OCI-LY1 (cell line): ENCODE measurements at regions not wholly inside any gene's neighbourhood (a gene's known extent, or its start where the extent isn't known, plus 50 kb on each side); places are given as distances from the start of the nearest gene placed in this dataset.

Experiments used
- H2AFZ ChIP-seq: fragments of 200-600 bp; sonication (generic), shearing (Covaris generic); 2 replicates; pipeline ENCODE4 v1.6.0; 2014; ENCODE audit warnings: antibody characterized with exemption, mild to moderate bottlenecking, low read length
- H3F3A ChIP-seq: fragments of 200-600 bp; sonication (generic), shearing (Covaris generic); 2 replicates; pipeline ENCODE4 v1.6.0; 2014; ENCODE audit warnings: mild to moderate bottlenecking, antibody characterized with exemption, low read length, moderate library complexity; ENCODE audit not compliant: insufficient read depth
- H3K27ac ChIP-seq: fragments of 200-600 bp; sonication (generic); 2 replicates; pipeline ENCODE4 v1.5.1; 2014; ENCODE audit warnings: low read length, mixed run types, mild to moderate bottlenecking, low read depth; ENCODE audit not compliant: poor library complexity, severe bottlenecking
- H3K27me3 ChIP-seq: fragments of 200-600 bp; sonication (generic); 2 replicates; pipeline ENCODE4 v1.6.0; 2014; ENCODE audit warnings: antibody characterized with exemption, mild to moderate bottlenecking, low read length, moderate library complexity; ENCODE audit not compliant: insufficient read depth
- H3K36me3 ChIP-seq: fragments of 200-600 bp; sonication (generic); 2 replicates; pipeline ENCODE4 v1.6.1; 2014; ENCODE audit warnings: mild to moderate bottlenecking, antibody characterized with exemption, low read length, moderate library complexity, mixed read lengths; ENCODE audit not compliant: insufficient read depth
- H3K4me1 ChIP-seq: fragments of 200-600 bp; sonication (generic); 2 replicates; pipeline ENCODE4 v1.5.1; 2014; ENCODE audit warnings: mild to moderate bottlenecking, low read length, moderate library complexity; ENCODE audit not compliant: insufficient read depth, severe bottlenecking
- H3K4me2 ChIP-seq: fragments of 200-600 bp; sonication (generic), shearing (Covaris generic); 2 replicates; pipeline ENCODE4 v1.6.1; 2014; ENCODE audit warnings: low read length
- H3K4me3 ChIP-seq: fragments of 200-600 bp; sonication (generic); 2 replicates; pipeline ENCODE4 v1.5.1; 2014; ENCODE audit warnings: low read length, low read depth, mild to moderate bottlenecking, mixed read lengths; ENCODE audit not compliant: poor library complexity, severe bottlenecking
- H3K79me2 ChIP-seq: fragments of 200-600 bp; shearing (Covaris generic); 2 replicates; pipeline ENCODE4 v1.6.1; 2016; ENCODE audit warnings: mixed run types, low read length, mixed read lengths; ENCODE audit not compliant: insufficient read depth
- H3K9ac ChIP-seq: fragments of 200-600 bp; sonication (generic), shearing (Covaris generic); 2 replicates; pipeline ENCODE4 v1.6.1; 2014; ENCODE audit warnings: mild to moderate bottlenecking, low read length, mixed read lengths
- H3K9me2 ChIP-seq: fragments of 200-600 bp; sonication (generic), shearing (Covaris generic); 2 replicates; pipeline ENCODE4 v1.6.1; 2014; ENCODE audit warnings: low read depth, mild to moderate bottlenecking, low read length, mixed read lengths
- H3K9me3 ChIP-seq: fragments of 200-600 bp; shearing (Covaris generic); 2 replicates; pipeline ENCODE4 v1.6.1; 2014; ENCODE audit warnings: low read length, mixed read lengths
- H4K20me1 ChIP-seq: fragments of 200-600 bp; sonication (generic), shearing (Covaris generic); 2 replicates; pipeline ENCODE4 v1.6.0; 2016; ENCODE audit warnings: mild to moderate bottlenecking, low read length; ENCODE audit not compliant: insufficient read depth
- EZH2 ChIP-seq: fragments of 200-600 bp; sonication (generic), shearing (Covaris generic); IDR thresholded peaks from 2 replicates; pipeline ENCODE4 v1.8.0; 2017; ENCODE audit warnings: borderline replicate concordance, mixed run types, mild to moderate bottlenecking, antibody characterized with exemption, low read length, moderate library complexity, mixed read lengths
- TF ChIP-seq, protein P1 (sequence below): fragments of 200-600 bp; sonication (generic), shearing (Covaris generic); IDR thresholded peaks from 2 replicates; pipeline ENCODE4 v1.5.1; 2017; ENCODE audit warnings: mild to moderate bottlenecking, antibody characterized with exemption, low read length, moderate library complexity, mixed read lengths

DNA sequence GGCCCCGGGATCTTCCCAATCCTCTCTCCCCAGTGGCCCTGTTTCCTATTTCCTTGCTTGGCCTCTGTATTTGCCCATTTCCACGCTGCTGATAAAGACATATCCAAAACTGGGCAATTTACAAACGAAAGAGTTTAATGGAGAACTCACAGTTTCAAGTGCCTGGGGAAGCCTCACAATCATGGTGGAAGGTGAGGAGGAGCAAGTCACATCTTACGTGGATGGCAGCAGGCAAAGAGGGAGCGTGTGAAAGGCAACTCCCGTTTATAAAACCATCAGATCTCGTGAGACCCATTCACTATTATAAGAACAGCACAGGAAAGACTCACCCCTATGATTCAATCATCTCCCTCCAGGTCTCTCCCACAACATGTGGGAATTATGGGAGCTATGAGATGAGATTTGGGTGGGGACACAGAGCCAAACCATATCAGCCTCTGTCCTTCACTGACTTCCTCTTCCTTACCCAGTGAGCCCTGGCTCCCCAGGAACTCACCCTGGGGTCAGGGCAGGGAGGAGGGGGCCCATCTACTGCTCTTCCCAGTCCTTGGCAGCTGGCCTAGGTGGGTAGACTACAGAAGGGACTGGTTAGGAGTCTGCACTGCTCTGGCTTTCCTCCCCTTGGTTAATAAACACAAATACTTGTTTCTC is 105.8 kb upstream of the MYCN start:
- Histone ChIP-seq H3K27me3 (no peaks in the 10 kb centered on the region), H3K36me3 (no peaks in the 10 kb centered on the region)
- no peak for TF ChIP-seq EZH2
- TF ChIP-seq, protein P1, sequence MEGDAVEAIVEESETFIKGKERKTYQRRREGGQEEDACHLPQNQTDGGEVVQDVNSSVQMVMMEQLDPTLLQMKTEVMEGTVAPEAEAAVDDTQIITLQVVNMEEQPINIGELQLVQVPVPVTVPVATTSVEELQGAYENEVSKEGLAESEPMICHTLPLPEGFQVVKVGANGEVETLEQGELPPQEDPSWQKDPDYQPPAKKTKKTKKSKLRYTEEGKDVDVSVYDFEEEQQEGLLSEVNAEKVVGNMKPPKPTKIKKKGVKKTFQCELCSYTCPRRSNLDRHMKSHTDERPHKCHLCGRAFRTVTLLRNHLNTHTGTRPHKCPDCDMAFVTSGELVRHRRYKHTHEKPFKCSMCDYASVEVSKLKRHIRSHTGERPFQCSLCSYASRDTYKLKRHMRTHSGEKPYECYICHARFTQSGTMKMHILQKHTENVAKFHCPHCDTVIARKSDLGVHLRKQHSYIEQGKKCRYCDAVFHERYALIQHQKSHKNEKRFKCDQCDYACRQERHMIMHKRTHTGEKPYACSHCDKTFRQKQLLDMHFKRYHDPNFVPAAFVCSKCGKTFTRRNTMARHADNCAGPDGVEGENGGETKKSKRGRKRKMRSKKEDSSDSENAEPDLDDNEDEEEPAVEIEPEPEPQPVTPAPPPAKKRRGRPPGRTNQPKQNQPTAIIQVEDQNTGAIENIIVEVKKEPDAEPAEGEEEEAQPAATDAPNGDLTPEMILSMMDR = no peak

DNA sequence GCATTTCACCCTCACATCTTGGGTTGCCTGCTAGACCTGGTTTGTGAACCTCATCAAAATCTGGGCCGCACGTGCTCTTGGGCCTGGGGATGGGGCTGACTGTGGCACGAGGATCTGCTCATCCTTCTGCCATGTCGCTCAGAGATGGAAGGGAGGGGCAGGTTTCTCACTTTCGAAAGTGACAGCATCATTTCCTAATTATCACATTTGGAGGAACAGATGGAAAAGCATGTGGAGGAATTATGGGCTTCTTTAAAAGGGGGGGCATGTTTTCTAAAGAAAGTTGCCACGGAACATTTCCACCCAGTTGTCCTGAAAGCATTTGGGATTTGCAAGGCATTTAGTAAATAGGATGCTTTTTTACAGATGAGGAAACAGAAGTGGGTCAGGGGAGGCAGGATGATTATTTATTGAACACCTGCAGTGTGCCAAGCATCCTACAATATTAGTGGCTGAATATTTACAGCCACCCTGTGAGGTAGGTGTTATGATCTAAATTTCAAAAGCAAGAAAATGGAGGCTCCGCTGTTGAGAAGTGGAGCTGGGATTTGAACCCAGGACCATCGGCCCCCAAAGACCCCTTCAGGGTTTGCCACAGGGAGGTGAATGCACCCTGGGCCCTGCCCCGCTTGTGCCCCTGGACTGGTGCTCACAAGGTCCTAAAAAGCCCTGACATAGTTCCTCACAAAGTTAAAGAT is 104.2 kb upstream of the MYCN start:
- no peak overlapping the region for H3K4me3 ChIP-seq
- H3K9me2 ChIP-seq = no peaks in the 10 kb centered on the region
- no peaks in the 10 kb centered on the region for H3K4me1 ChIP-seq
- H3K9ac ChIP-seq = no peak overlapping the region
- H3K79me2 ChIP-seq = no peaks in the 10 kb centered on the region
- no peaks in the 10 kb centered on the region for H3F3A ChIP-seq
- H3K4me2 ChIP-seq = no peak overlapping the region
- TF ChIP-seq, protein P1 = no peak
- TF ChIP-seq EZH2 = no peak
- H3K27ac ChIP-seq = no peak overlapping the region
- H4K20me1 ChIP-seq = no peaks in the 10 kb centered on the region
- H3K27me3 ChIP-seq = no peaks in the 10 kb centered on the region
- no peak overlapping the region for H2AFZ ChIP-seq
- H3K36me3 ChIP-seq = no peaks in the 10 kb centered on the region
- H3K9me3 ChIP-seq = no peaks in the 10 kb centered on the region

More for the DNA sequence above, 105.8 kb upstream of the MYCN start:
- Histone ChIP-seq H3K9me3 (no peaks in the 10 kb centered on the region), H3K79me2 (no peaks in the 10 kb centered on the region), H3F3A (no peaks in the 10 kb centered on the region), H3K4me1 (no peaks in the 10 kb centered on the region), H4K20me1 (no peaks in the 10 kb centered on the region), H3K4me3 (no peak overlapping the region), H3K9me2 (no peaks in the 10 kb centered on the region), H3K4me2 (no peak overlapping the region), H2AFZ (no peak overlapping the region), H3K9ac (no peak overlapping the region), H3K27ac (no peak overlapping the region)

DNA sequence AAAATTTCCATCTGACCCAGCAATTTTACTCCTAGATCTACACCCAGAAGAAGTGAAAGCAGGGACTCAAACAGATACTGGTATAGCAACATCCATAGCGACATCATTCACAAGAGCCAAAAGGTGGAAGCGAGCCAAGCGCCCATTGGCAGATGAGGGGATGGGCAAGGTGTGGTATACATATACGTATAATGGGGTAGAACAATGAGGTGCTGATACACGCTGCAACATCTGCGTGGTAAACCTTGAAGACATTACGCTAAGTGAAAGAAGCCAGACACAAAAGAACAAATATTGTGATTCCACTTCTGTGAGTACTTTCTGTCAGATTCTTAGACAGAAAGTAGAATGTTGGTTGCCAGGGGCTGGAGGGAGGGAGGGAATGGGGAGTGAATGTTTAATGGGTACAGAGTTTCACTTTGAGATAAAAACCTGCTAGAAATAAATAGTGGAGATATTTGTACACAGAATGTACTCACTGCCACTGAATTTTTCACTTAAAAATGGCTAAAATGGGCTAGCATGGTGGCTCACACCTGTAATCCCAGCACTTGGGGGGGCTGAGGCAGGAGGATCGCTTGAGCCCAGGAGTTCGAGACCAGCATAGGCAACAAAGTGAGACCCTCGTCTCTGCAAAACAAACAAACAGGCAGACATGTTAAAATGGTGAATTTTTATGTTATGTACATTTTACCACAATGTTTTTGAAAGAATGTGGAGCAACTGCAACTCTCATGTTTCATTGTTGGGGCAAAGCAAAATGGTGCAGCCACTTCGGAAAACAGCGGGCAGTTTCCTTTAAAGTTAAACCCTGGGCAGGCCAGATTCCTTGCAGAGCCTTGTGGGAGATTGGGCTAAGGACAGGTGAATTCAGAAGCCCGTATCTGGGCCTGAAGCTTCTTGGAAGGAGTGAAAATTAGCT is 103.4 kb upstream of the MYCN start:
- Histone ChIP-seq H3K9me2 (no peaks in the 10 kb centered on the region), H3K4me3 (no peak overlapping the region), H3K9ac (no peak overlapping the region), H2AFZ (no peak overlapping the region), H3K4me1 (no peaks in the 10 kb centered on the region), H3K4me2 (no peak overlapping the region), H3F3A (no peaks in the 10 kb centered on the region), H3K36me3 (no peaks in the 10 kb centered on the region), H3K9me3 (no peaks in the 10 kb centered on the region), H3K27ac (no peak overlapping the region), H4K20me1 (no peaks in the 10 kb centered on the region), H3K27me3 (no peaks in the 10 kb centered on the region), H3K79me2 (no peaks in the 10 kb centered on the region)
- TF ChIP-seq, protein P1 = no peak
- TF ChIP-seq EZH2 = no peak
